ENCODE measurements at regions not wholly inside any gene's neighbourhood (a gene's known extent, or its start where the extent isn't known, plus 50 kb on each side); places are given as distances from the start of the nearest gene placed in this dataset.

DNA sequence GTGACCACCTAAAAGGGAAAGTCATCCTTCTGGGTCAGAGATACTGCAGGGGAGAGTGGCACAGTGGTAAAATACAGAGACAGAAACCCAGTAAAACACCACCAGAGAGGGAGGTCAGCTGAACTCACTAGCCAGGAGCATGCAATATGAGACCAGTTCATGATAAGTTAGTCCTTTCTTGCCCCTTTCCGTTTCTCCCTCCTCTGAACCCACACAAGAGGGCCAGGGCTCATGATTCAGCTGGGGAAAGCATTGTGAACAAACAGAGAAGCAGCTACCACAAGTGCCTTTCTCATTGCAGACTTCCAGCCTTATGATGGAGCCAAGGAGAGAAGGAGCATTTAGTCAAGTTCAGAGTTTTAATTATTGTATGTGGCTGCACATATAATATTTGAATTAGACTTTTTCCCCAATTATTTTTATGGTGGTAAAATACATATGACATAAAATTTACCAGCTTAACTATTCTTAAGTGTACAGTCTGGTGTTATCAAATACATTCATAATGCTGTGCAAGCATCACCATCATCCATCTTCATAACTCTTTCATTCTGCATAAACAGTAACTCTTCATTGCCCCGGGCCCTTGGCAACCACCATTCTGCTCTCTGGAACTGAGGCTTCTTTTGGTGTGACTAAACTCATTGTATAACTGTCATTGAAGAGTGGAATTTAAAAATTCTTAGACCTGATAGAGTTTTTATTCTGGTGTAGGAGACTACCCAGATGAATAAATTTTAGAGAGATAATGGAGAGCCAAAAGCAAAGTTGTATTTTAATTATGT, 114.6 kb downstream of the DDIT4L start:
- Histone ChIP-seq H3K27ac (no peak overlapping the region), H3K4me1 (ENCODE audit: low read depth) (no peaks in the 10 kb centered on the region), H3K36me3 (no peaks in the 10 kb centered on the region), H3K4me3 (no peak overlapping the region), H3K27me3 (no peaks in the 10 kb centered on the region), H3K9me3 (ENCODE audit: low read depth) (no peaks in the 10 kb centered on the region)
- TF ChIP-seq, protein P1, sequence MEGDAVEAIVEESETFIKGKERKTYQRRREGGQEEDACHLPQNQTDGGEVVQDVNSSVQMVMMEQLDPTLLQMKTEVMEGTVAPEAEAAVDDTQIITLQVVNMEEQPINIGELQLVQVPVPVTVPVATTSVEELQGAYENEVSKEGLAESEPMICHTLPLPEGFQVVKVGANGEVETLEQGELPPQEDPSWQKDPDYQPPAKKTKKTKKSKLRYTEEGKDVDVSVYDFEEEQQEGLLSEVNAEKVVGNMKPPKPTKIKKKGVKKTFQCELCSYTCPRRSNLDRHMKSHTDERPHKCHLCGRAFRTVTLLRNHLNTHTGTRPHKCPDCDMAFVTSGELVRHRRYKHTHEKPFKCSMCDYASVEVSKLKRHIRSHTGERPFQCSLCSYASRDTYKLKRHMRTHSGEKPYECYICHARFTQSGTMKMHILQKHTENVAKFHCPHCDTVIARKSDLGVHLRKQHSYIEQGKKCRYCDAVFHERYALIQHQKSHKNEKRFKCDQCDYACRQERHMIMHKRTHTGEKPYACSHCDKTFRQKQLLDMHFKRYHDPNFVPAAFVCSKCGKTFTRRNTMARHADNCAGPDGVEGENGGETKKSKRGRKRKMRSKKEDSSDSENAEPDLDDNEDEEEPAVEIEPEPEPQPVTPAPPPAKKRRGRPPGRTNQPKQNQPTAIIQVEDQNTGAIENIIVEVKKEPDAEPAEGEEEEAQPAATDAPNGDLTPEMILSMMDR (IDR thresholded peaks at IDR 0.05; ENCODE audit: low read depth, low read length), result no peak
- no peak for DNase-seq (ENCODE audit: low read depth in 1 of 2, low spot score in 1 of 2)

DNA sequence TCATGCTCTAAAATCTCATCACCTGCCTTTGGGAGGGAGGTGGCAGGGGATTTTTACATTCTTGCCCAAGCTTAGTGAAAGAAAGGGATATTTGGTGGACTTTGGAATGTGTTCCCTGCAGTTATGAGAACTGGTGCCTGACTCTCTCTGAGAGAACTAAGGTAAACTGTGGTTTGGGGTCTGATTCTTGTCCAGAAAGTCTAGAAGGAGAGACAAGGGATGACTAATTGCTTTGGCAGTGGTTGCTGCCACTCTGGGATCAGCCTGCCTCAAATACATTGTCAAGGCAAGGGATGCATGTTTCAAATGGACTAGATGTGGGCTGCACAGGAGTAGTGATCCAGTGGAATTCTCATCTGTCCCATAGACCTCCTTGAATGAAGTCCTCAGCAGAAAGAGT, 115.2 kb downstream of the DDIT4L start:
- H3K4me3 ChIP-seq, result no peak overlapping the region
- no peaks in the 10 kb centered on the region for H3K4me1 ChIP-seq (ENCODE audit: low read depth)
- no peaks in the 10 kb centered on the region for H3K36me3 ChIP-seq
- no peaks in the 10 kb centered on the region for H3K27me3 ChIP-seq
- TF ChIP-seq, protein P1 (IDR thresholded peaks at IDR 0.05; ENCODE audit: low read depth, low read length), result no peak
- H3K27ac ChIP-seq, result no peak overlapping the region
- no peaks in the 10 kb centered on the region for H3K9me3 ChIP-seq (ENCODE audit: low read depth)
- no peak for DNase-seq (ENCODE audit: low read depth in 1 of 2, low spot score in 1 of 2)

DNA sequence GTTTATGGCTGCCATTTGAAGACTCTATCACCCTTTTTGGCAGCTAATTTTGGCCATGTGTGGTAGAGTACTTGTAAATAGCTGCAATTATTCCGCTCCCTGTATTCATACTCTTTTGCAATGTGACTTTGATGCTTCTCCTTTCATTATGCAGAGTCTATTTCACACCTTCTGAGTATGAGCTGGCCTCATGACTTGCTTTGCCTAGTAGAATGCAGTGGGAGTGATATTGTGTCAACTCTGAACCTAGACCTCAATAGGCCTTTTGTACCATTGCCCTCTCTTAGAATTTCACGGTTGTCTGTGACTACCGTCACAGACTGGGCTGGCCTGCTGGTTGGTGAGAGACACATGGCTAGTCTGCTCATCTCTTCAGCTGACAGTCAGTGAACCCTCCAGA, 118.8 kb downstream of the DDIT4L start:
- Histone ChIP-seq H3K4me3 (no peak overlapping the region), H3K9me3 (ENCODE audit: low read depth) (no peaks in the 10 kb centered on the region), H3K27me3 (no peaks in the 10 kb centered on the region), H3K4me1 (ENCODE audit: low read depth) (no peaks in the 10 kb centered on the region), H3K36me3 (no peaks in the 10 kb centered on the region), H3K27ac (no peak overlapping the region)
- TF ChIP-seq, protein P1 (IDR thresholded peaks at IDR 0.05; ENCODE audit: low read depth, low read length), result no peak
- no peak for DNase-seq (ENCODE audit: low read depth in 1 of 2, low spot score in 1 of 2)

DNA sequence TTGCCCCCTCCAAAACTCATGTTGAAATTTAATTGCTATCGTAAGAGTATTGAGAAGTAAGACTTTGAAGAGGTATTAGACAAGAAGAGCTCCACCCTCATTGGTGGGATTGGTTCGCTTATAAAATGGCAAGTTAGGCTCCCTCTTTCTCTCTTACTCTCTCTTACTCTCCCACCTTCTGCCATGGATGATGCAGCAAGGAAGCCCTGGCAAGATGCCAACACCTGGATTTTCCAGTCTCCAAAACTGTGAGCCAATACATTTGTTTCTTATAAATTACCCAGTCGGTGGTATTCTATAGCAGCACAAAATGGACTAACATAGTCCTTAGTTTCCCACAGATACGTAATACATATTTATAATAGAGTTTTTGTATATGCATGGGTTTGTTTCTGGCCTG, 119.4 kb downstream of the DDIT4L start:
- TF ChIP-seq, protein P1 (IDR thresholded peaks at IDR 0.05; ENCODE audit: low read depth, low read length), result no peak
- Histone ChIP-seq H3K27ac (no peak overlapping the region), H3K27me3 (no peaks in the 10 kb centered on the region), H3K4me3 (no peak overlapping the region), H3K9me3 (ENCODE audit: low read depth) (no peaks in the 10 kb centered on the region), H3K4me1 (ENCODE audit: low read depth) (no peaks in the 10 kb centered on the region), H3K36me3 (no peaks in the 10 kb centered on the region)
- no peak for DNase-seq (ENCODE audit: low read depth in 1 of 2, low spot score in 1 of 2)

DNA sequence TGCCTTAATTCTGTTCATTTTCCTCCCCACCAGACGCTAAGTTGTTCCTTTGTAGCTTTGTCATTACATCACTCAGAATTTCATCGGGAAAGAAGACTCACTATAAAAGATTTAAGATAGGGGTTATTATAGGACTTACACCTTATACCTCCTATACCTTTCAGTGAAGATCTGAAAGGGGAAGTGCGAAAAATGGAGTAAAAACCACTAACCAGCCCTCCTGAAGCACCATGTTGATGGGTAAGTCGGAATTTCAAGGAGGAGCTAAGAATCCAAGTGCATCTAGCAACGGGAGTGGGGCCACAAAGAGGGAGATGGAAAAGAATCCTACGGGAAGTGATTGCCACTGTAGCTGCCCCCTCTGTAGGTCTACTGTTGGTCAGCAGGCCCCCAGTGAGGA, 119.1 kb upstream of the H2AZ1 start:
- no peaks in the 10 kb centered on the region for H3K27me3 ChIP-seq
- TF ChIP-seq, protein P1 (IDR thresholded peaks at IDR 0.05; ENCODE audit: low read depth, low read length), result no peak
- H3K27ac ChIP-seq, result no peak overlapping the region
- no peaks in the 10 kb centered on the region for H3K9me3 ChIP-seq (ENCODE audit: low read depth)
- H3K36me3 ChIP-seq, result no peaks in the 10 kb centered on the region
- H3K4me1 ChIP-seq (ENCODE audit: low read depth), result no peaks in the 10 kb centered on the region
- H3K4me3 ChIP-seq, result no peak overlapping the region
- no peak for DNase-seq (ENCODE audit: low read depth in 1 of 2, low spot score in 1 of 2)

Measured in cardiac muscle cell (in vitro differentiated cells and primary cell).